ENCODE measurements at regions not wholly inside any gene's neighbourhood (a gene's known extent, or its start where the extent isn't known, plus 50 kb on each side); places are given as distances from the start of the nearest gene placed in this dataset.

DNA sequence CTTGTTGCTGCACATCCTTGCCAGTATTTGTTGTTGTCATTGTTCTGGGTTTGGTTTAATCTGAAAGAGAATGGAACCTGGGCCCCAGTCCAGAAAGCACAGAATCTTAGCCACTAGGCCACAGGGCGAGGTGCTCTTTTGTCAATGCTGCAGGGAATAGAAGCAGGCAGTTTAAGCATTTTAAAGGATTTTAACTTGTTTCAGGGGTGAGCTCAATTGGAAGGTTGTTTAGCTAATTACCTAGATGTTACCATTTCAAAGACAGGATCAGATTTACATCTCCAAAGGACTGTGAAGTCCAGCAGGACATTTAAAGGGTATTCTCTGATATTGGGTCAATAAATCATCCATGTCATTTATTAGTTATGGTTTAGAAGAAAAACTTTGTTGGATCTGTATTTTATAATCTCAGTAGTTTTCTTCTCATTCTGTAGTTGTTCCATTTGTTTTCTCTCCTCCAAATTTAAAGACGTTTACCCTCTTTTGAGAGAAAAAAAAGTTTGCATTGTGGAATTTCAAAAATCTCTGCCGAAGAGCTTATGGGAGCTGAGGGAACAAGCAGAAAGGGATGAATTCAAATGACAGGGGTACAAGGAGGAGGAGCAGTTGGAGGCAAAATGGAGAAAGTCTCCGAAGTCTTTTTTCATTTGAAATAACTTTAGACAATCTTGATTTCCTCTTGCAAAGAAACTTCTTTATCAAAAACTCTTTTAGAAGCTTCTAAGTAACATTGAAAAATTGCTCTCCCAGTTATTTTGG, 57.5 kb upstream of the FAM47C start:
- no peak for DNase-seq
- WGBS, 4 donors = 32 to 49% (median 38%) methylated on average over 4 of the region's 4 CpGs
- H3K36me3 ChIP-seq (replicated peaks in 1 of 2) = no peaks in the 10 kb centered on the region
- H3K4me3 ChIP-seq = no peak overlapping the region
- no peaks in the 10 kb centered on the region for H3K4me1 ChIP-seq (replicated peaks in 1 of 2)
- H3K27me3 ChIP-seq = peaks cover 41% of the 10 kb centered on the region
- intact Hi-C loops (cut with DNase I) = no loop called here
- TF ChIP-seq, protein P1, sequence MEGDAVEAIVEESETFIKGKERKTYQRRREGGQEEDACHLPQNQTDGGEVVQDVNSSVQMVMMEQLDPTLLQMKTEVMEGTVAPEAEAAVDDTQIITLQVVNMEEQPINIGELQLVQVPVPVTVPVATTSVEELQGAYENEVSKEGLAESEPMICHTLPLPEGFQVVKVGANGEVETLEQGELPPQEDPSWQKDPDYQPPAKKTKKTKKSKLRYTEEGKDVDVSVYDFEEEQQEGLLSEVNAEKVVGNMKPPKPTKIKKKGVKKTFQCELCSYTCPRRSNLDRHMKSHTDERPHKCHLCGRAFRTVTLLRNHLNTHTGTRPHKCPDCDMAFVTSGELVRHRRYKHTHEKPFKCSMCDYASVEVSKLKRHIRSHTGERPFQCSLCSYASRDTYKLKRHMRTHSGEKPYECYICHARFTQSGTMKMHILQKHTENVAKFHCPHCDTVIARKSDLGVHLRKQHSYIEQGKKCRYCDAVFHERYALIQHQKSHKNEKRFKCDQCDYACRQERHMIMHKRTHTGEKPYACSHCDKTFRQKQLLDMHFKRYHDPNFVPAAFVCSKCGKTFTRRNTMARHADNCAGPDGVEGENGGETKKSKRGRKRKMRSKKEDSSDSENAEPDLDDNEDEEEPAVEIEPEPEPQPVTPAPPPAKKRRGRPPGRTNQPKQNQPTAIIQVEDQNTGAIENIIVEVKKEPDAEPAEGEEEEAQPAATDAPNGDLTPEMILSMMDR (IDR thresholded peaks at IDR 0.05) = no peak
- TF ChIP-seq POLR2A (IDR thresholded peaks at IDR 0.05) = no peak
- H3K27ac ChIP-seq = no peak overlapping the region
- H3K9me3 ChIP-seq (replicated peaks in 1 of 3) = no peaks in the 10 kb centered on the region

DNA sequence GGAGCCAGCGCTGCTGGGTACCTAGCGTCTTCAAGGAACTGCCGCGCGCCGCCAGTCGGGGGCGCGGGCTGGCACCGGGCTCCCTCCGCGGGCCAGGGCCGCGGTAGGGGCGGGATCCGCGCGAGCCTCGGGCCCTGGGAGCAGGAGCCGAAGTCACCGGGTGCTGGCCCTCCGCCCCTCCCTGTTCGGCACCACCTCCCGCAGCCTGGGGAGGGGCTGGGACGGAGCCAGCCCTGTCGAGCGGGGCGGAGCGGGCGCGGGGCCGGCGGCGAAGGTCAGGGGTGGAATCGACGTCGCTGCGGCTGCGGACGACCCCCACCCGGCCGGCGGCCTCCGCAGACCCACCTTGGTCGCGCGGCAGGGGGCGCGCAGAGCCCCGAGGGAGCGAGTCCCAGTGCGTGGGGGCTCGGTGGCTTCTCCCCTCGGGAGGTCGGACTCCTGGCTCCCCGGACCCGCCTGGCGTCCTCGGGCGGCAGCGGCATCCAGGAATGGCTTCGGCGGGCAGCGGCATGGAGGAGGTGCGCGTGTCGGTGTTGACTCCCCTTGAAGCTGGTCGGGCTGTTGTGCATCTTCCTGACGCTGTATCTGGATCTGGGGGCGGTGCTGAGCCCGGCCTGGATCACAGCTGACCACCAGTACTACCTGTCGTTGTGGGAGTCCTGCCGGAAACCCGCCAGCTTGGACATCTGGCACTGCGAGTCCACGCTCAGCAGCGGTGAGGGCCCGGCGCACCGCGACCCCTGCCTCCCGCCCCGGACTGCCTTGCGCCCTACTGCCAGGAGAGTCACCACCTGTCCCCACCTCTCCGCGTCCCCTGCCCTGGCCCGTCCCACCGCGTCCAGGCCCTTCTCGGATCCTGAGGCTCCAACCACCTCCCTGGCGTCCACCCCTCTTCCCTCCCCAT, 50.5 kb upstream of the FAM47C start:
- Histone ChIP-seq H3K36me3 (replicated peaks in 1 of 2) (no peaks in the 10 kb centered on the region), H3K9me3 (replicated peaks in 1 of 3) (no peaks in the 10 kb centered on the region), H3K27me3 (peaks cover 50% of the 10 kb centered on the region), H3K27ac (no peak overlapping the region), H3K4me3 (no peak overlapping the region), H3K4me1 (replicated peaks in 1 of 2) (no peaks in the 10 kb centered on the region)
- intact Hi-C loops (cut with DNase I) = no loop called here
- TF ChIP-seq, protein P1 (IDR thresholded peaks at IDR 0.05) = no peak
- TF ChIP-seq POLR2A (IDR thresholded peaks at IDR 0.05) = no peak
- peak in 1 of 7 donors; percentile 3 for DNase-seq
- 0 to 21% (median 11%) methylated on average over 2 to 91 of the region's 91 CpGs for WGBS, 4 donors

Small RNA genes lying in the stretch of these regions (small RNA-seq; reads per million reads assigned to genes)
- 0 reads per million in 2 donors for gene BX842568.4

Measured in adrenal gland (tissue), 9 donors.